Fibroblast of lung (primary cell): ENCODE measurements at regions not wholly inside any gene's neighbourhood (a gene's known extent, or its start where the extent isn't known, plus 50 kb on each side); places are given as distances from the start of the nearest gene placed in this dataset.

Source experiments
- EZH2 ChIP-seq: IDR thresholded peaks from 2 replicates; pipeline ENCODE4 v1.5.1; 2012; ENCODE audit warnings: low read length, control low read depth, mild to moderate bottlenecking; ENCODE audit errors: missing control alignments
- TF ChIP-seq, protein P1 (sequence below), 2 donors: IDR thresholded peaks in 1 of 2; conservative IDR thresholded peaks in 1 of 2; 1 replicate in 1 of 2; 2 replicates in 1 of 2; pipeline ENCODE4 v1.5.1; 2011 to 2012; ENCODE audit warnings: low read length in 2 of 2, control low read depth in 1 of 2, inconsistent platforms in 1 of 2, low read depth in 1 of 2, mild to moderate bottlenecking in 1 of 2

DNA sequence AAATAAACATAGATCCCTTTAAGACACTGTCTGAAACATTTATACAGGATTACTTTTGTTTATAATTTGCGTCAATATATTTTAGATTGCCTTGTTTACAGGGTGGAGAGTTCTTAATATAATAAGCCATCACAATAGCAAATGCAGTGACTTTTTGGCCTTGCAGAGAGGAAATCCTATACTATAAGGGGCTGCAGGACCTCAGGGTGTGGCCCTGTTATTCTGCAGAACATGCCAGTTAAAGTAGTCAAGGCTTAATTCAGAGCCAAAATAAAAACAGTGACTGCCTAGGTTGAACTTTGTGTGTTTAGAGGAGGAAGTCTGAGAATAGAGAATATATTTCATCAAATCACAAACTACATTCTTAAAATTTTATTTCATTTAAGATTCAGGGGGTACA, 381.6 kb downstream of the DUSP6 start:
- TF ChIP-seq, protein P1, sequence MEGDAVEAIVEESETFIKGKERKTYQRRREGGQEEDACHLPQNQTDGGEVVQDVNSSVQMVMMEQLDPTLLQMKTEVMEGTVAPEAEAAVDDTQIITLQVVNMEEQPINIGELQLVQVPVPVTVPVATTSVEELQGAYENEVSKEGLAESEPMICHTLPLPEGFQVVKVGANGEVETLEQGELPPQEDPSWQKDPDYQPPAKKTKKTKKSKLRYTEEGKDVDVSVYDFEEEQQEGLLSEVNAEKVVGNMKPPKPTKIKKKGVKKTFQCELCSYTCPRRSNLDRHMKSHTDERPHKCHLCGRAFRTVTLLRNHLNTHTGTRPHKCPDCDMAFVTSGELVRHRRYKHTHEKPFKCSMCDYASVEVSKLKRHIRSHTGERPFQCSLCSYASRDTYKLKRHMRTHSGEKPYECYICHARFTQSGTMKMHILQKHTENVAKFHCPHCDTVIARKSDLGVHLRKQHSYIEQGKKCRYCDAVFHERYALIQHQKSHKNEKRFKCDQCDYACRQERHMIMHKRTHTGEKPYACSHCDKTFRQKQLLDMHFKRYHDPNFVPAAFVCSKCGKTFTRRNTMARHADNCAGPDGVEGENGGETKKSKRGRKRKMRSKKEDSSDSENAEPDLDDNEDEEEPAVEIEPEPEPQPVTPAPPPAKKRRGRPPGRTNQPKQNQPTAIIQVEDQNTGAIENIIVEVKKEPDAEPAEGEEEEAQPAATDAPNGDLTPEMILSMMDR (conservative IDR thresholded peaks at IDR 0.05 in 1 of 2, IDR thresholded peaks at IDR 0.05 in 1 of 2; ENCODE audit: low read depth in 1 of 2, low read length in 2 of 2), result no peak
- TF ChIP-seq EZH2, result no peak
